BLaER1 (cell line): ENCODE measurements at regions not wholly inside any gene's neighbourhood (a gene's known extent, or its start where the extent isn't known, plus 50 kb on each side); places are given as distances from the start of the nearest gene placed in this dataset.

Source experiments
- H3K27ac ChIP-seq: shearing (Covaris generic); formaldehyde crosslinking; 2 replicates; pipeline ENCODE4 v1.8.1; 2022
- H3K27me3 ChIP-seq: shearing (Covaris generic); formaldehyde crosslinking; 2 replicates; pipeline ENCODE4 v1.8.1; 2022
- H3K36me3 ChIP-seq: shearing (Covaris generic); formaldehyde crosslinking; 2 replicates; pipeline ENCODE4 v1.8.1; 2022
- H3K4me1 ChIP-seq: shearing (Covaris generic); formaldehyde crosslinking; 2 replicates; pipeline ENCODE4 v1.8.1; 2022
- H3K4me2 ChIP-seq: shearing (Covaris generic); formaldehyde crosslinking; 2 replicates; pipeline ENCODE4 v1.8.1; 2022
- H3K4me3 ChIP-seq: shearing (Covaris generic); formaldehyde crosslinking; 2 replicates; pipeline ENCODE4 v1.8.1; 2022
- H3K9ac ChIP-seq: shearing (Covaris generic); formaldehyde crosslinking; 2 replicates; pipeline ENCODE4 v1.8.1; 2022
- H3K9me3 ChIP-seq: shearing (Covaris generic); formaldehyde crosslinking; 2 replicates; pipeline ENCODE4 v1.8.1; 2022
- H4K20me1 ChIP-seq: shearing (Covaris generic); formaldehyde crosslinking; 2 replicates; pipeline ENCODE4 v1.8.1; 2022
- Cebpa-rat ChIP-seq: shearing (Covaris generic); IDR thresholded peaks from 2 replicates; pipeline ENCODE4 v1.8.1; 2022

DNA sequence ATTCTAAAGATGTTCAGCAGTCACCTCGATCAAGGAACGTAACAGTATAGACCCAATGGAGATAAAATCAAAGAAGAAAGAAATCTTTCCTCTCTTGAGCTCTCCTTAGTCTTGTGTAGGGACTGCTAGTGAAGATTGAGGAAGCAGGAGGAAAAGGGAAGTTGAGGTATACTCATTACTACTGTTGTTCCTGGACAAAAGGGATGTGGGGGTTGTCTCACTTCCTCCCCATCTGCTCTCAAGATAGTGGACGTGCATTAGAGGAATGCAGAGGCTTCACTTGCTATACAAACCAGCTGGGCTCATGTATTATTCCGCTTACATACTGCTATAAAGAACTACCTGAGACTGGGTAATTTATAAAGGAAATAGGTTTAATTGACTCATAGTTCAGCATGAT is 208.9 kb upstream of the ARHGEF9 start:
- Histone ChIP-seq H3K4me1 (no peaks in the 10 kb centered on the region), H3K9me3 (no peaks in the 10 kb centered on the region), H3K4me3 (no peak overlapping the region), H3K27ac (no peak overlapping the region), H3K36me3 (no peaks in the 10 kb centered on the region), H3K9ac (no peak overlapping the region), H3K27me3 (0 out of 2 replicates have a peak, but pooled peaks cover 7% of the 10 kb centered on the region), H4K20me1 (no peaks in the 10 kb centered on the region), H3K4me2 (no peak overlapping the region)
- no peak for TF ChIP-seq Cebpa-rat

- no peak for TF ChIP-seq Cebpa-rat
- H3K36me3 ChIP-seq, result no peaks in the 10 kb centered on the region
- H3K9ac ChIP-seq, result no peak overlapping the region
- no peaks in the 10 kb centered on the region for H4K20me1 ChIP-seq
- H3K27ac ChIP-seq, result no peak overlapping the region
- H3K4me2 ChIP-seq, result no peak overlapping the region
- no peaks in the 10 kb centered on the region for H3K4me1 ChIP-seq
- H3K27me3 ChIP-seq, result peaks cover 16% of the 10 kb centered on the region; the same call in 1 of the 2 replicates
- no peak overlapping the region for H3K4me3 ChIP-seq
- no peaks in the 10 kb centered on the region for H3K9me3 ChIP-seq
Observed at GRCh38 chrX:63985906-63986305, 200.9 kb upstream of the ARHGEF9 start.

DNA sequence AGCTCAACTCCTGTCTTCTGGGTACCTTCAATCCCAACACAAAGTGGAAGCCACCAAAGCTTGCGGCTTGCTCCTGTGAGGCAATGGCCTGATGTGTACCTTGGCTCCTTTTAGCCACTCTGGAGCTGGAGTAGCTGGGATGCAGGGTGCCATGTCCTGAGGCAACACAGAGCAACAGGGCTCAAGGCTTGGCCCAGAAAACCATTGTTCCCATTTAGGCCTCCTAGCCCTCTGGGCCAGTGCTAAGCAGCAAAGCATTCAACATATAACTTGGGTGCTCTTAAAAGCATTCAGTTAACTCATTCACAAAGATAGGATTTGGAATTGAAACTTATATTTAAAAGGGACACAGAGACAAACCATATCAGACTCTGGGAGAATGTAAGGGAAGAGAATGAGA is 194.5 kb upstream of the ARHGEF9 start:
- Histone ChIP-seq H4K20me1 (no peaks in the 10 kb centered on the region), H3K27ac (no peak overlapping the region), H3K4me2 (no peak overlapping the region), H3K9me3 (peaks cover 34% of the 10 kb centered on the region), H3K36me3 (no peaks in the 10 kb centered on the region), H3K4me1 (no peaks in the 10 kb centered on the region), H3K4me3 (no peak overlapping the region), H3K9ac (no peak overlapping the region), H3K27me3 (peaks cover 10% of the 10 kb centered on the region; the same call in 1 of the 2 replicates)
- no peak for TF ChIP-seq Cebpa-rat

- Histone ChIP-seq H3K27ac (no peak overlapping the region), H4K20me1 (no peaks in the 10 kb centered on the region), H3K4me2 (no peak overlapping the region), H3K4me3 (no peak overlapping the region), H3K4me1 (no peaks in the 10 kb centered on the region), H3K27me3 (peaks cover 19% of the 10 kb centered on the region), H3K9ac (no peak overlapping the region), H3K9me3 (no peaks in the 10 kb centered on the region), H3K36me3 (no peaks in the 10 kb centered on the region)
- TF ChIP-seq Cebpa-rat, result no peak
Observed at GRCh38 chrX:63967551-63967950, 182.5 kb upstream of the ARHGEF9 start.

DNA sequence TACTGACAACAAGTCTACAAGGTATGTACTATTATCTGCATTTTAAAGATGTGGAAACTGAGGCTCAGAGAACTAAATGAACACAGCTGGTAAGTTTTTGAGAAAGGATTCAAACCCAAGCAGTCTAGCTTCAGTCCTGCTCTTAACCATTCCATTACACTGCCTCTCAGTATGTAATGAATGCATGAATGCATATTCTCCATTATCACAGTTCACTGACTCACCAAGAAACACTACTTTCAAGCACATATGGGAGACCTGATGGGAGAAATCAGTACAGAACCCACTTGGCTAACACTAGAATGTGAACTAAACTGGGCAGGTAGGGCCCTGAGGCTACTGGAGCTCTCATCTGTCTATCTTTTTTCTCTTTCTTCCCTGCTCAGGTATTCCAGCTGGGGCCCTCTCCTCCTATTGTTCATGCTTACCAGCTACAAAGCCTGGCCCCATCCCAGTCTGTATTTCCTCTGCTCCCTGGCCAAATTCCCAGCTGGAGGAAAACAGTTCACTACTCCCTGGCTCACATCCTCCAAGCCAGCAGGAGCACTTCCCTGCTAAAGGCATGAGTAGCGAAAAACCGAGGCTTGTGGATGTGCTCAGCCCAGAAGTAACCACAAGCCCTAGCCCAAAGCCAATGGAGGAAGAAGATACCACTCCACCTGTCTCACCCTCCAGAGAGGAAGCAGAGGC is 178.2 kb upstream of the ARHGEF9 start:
- H3K4me3 ChIP-seq, result no peak overlapping the region
- H4K20me1 ChIP-seq, result no peaks in the 10 kb centered on the region
- H3K9ac ChIP-seq, result no peak overlapping the region
- H3K36me3 ChIP-seq, result no peaks in the 10 kb centered on the region
- H3K27ac ChIP-seq, result no peak overlapping the region
- no peaks in the 10 kb centered on the region for H3K9me3 ChIP-seq
- no peak overlapping the region for H3K4me2 ChIP-seq
- TF ChIP-seq Cebpa-rat, result no peak
- H3K4me1 ChIP-seq, result peaks cover 12% of the 10 kb centered on the region; the same call in 1 of the 2 replicates
- peaks cover 52% of the 10 kb centered on the region for H3K27me3 ChIP-seq

- TF ChIP-seq Cebpa-rat, result no peak
- no peak overlapping the region for H3K4me3 ChIP-seq
- H3K36me3 ChIP-seq, result no peaks in the 10 kb centered on the region
- no peaks in the 10 kb centered on the region for H3K9me3 ChIP-seq
- peaks cover 45% of the 10 kb centered on the region for H3K27me3 ChIP-seq
- peaks cover 12% of the 10 kb centered on the region; the same call in 1 of the 2 replicates for H3K4me1 ChIP-seq
- H3K27ac ChIP-seq, result no peak overlapping the region
- no peak overlapping the region for H3K4me2 ChIP-seq
- no peaks in the 10 kb centered on the region for H4K20me1 ChIP-seq
- H3K9ac ChIP-seq, result no peak overlapping the region
Observed at GRCh38 chrX:63961964-63962363, 176.9 kb upstream of the ARHGEF9 start.

DNA sequence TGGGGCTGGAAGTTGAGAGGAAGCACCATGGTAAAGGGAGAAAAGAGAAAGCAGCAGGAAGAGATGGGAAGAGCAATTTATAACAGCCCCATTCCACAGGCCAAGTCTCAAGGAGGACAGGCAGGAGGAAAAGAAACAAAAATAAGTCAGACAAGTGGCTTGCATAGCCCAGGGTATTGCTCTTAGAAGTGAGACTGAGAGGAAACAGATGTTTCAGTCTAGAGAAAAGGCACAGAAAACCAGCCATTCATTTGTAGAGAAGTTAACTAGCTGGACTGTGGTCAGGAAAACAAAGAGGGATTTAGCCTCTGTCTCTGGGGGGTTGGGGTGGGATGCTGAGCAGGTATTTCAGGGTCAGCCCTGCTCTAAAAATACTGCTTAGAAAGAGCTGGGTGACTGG is 175.0 kb upstream of the ARHGEF9 start:
- no peak overlapping the region for H3K4me3 ChIP-seq
- no peaks in the 10 kb centered on the region for H3K36me3 ChIP-seq
- 0 out of 2 replicates have a peak overlapping the region, but pooled peaks have one; percentile 14 for H3K4me2 ChIP-seq
- peaks cover 45% of the 10 kb centered on the region for H3K27me3 ChIP-seq
- H3K27ac ChIP-seq, result no peak overlapping the region
- no peaks in the 10 kb centered on the region for H4K20me1 ChIP-seq
- TF ChIP-seq Cebpa-rat, result no peak
- H3K9ac ChIP-seq, result no peak overlapping the region
- H3K4me1 ChIP-seq, result peaks cover 12% of the 10 kb centered on the region; the same call in 1 of the 2 replicates
- no peaks in the 10 kb centered on the region for H3K9me3 ChIP-seq

DNA sequence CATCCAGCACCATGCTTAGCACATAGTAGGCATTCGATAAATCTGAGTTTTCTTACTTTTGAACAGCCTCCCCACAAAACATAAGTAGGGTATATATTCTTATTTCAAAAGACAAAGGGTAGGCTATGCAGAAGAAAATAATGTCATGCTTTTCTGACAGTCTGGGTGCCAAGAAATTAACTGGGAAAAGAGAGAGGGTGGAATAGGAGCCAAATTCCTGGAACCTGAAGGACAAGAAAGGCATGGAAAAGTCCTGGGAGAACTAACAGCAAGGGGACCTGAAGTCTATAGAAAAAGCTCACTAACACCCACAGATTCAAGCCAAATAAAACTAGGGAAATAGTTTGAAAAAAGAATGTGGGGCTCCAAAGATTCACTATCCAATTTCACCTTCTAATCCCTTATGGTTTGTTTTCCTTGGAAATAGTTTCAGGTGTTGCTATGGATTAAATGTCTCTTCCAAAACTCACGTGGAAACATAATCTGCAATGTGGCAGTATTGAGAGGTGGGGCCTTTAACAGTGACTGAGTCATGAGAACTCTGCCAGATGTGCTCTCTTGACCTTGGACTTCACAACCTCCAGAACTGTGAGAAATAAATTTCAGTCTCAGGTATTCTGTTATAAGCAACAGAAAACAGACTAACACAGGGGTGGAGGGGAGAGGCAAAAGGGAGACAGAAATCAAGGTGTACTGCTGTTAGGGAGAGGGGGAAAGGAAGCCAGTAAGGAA is 173.3 kb upstream of the ARHGEF9 start:
- Histone ChIP-seq H3K4me1 (peaks cover 12% of the 10 kb centered on the region; the same call in 1 of the 2 replicates), H3K27me3 (peaks cover 40% of the 10 kb centered on the region), H3K27ac (no peak overlapping the region), H3K4me2 (no peak overlapping the region), H4K20me1 (no peaks in the 10 kb centered on the region), H3K9me3 (no peaks in the 10 kb centered on the region), H3K9ac (no peak overlapping the region), H3K36me3 (no peaks in the 10 kb centered on the region), H3K4me3 (no peak overlapping the region)
- TF ChIP-seq Cebpa-rat, result no peak

DNA sequence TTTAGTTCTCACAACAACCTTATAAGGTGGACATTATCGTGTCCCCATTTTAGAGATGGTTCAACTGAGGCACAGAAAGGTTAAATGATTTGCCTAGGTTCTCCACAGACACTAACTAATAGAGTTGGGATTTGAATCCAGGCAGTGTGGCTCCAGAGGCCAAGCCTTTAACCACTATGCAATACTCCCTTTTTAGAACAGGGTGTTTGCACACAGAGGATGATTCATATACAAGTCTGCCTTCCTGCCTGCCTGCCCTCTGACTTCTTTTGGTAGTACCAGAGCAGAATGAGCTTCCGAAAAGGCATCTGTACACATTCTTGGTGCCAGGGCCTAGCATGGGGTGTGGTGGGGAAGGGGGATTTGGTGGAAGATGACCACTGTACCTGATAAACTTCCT is 150.8 kb upstream of the ARHGEF9 start:
- no peak for TF ChIP-seq Cebpa-rat

DNA sequence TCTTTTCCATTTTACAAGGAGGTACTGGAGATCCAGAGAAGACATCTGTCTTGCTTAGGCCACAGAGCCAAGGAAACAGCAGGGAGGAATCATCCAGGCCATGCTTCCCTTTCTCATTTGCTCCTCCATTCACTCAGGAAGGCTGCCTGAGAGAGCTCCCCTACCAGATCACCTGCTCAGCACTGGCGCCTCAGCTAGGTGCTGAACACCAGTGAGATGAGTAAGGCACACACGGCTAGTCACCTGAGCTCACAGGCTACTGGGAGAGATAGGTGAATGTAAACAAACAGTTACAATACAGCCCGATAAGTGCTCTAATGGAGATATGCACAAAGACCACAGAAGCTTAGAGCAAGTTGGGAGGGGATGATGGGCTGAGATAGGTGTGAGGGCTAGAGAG is 149.8 kb upstream of the ARHGEF9 start:
- H4K20me1 ChIP-seq, result no peaks in the 10 kb centered on the region
- H3K4me1 ChIP-seq, result no peaks in the 10 kb centered on the region
- H3K36me3 ChIP-seq, result no peaks in the 10 kb centered on the region
- H3K4me2 ChIP-seq, result no peak overlapping the region
- H3K4me3 ChIP-seq, result no peak overlapping the region
- no peak overlapping the region for H3K27ac ChIP-seq
- H3K9ac ChIP-seq, result no peak overlapping the region
- no peaks in the 10 kb centered on the region for H3K27me3 ChIP-seq
- no peak for TF ChIP-seq Cebpa-rat
- no peaks in the 10 kb centered on the region for H3K9me3 ChIP-seq

More for the DNA sequence above, 150.8 kb upstream of the ARHGEF9 start:
- no peaks in the 10 kb centered on the region for H4K20me1 ChIP-seq
- H3K4me3 ChIP-seq, result no peak overlapping the region
- no peak overlapping the region for H3K9ac ChIP-seq
- no peaks in the 10 kb centered on the region for H3K36me3 ChIP-seq
- H3K9me3 ChIP-seq, result no peaks in the 10 kb centered on the region
- no peak overlapping the region for H3K27ac ChIP-seq
- no peak overlapping the region for H3K4me2 ChIP-seq
- no peaks in the 10 kb centered on the region for H3K27me3 ChIP-seq
- H3K4me1 ChIP-seq, result no peaks in the 10 kb centered on the region
